ENCODE measurements at regions not wholly inside any gene's neighbourhood (a gene's known extent, or its start where the extent isn't known, plus 50 kb on each side); places are given as distances from the start of the nearest gene placed in this dataset.

DNA sequence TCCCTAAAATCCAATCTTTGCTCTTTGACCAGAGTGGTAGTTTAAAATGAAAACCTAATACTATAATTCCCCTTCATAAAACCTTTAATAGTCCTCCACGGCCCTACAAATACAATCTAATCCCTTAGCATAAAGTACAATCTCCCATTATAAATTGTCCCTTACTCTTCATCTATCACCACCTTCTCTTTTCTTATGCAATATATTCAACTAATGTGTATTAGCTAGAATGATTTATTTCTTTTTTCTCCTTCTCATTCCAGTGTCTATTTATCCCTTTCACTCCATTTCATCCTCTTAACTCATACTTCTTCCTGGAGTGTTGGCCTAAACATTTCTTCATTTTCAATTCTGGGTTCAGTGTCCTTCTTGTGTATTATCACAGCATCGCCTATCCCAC, 872.1 kb upstream of the PCDH20 start:
- TF ChIP-seq, protein P1, sequence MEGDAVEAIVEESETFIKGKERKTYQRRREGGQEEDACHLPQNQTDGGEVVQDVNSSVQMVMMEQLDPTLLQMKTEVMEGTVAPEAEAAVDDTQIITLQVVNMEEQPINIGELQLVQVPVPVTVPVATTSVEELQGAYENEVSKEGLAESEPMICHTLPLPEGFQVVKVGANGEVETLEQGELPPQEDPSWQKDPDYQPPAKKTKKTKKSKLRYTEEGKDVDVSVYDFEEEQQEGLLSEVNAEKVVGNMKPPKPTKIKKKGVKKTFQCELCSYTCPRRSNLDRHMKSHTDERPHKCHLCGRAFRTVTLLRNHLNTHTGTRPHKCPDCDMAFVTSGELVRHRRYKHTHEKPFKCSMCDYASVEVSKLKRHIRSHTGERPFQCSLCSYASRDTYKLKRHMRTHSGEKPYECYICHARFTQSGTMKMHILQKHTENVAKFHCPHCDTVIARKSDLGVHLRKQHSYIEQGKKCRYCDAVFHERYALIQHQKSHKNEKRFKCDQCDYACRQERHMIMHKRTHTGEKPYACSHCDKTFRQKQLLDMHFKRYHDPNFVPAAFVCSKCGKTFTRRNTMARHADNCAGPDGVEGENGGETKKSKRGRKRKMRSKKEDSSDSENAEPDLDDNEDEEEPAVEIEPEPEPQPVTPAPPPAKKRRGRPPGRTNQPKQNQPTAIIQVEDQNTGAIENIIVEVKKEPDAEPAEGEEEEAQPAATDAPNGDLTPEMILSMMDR (IDR thresholded peaks at IDR 0.05; ENCODE audit: low read length): no peak
- TF ChIP-seq EZH2 (optimal IDR thresholded peaks at IDR 0.05; ENCODE audit: low read depth, low read length) (no peak), EZH2phosphoT487 (IDR thresholded peaks at IDR 0.05; ENCODE audit: low read length) (no peak)

All from MM.1S (cell line).